Testis (tissue), 2 donors: ENCODE measurements at regions not wholly inside any gene's neighbourhood (a gene's known extent, or its start where the extent isn't known, plus 50 kb on each side); places are given as distances from the start of the nearest gene placed in this dataset.

Experiments
- DNase-seq: peaks from one replicate; pipeline ENCODE4 v3.0.0-alpha.2; 2019
- H3K27ac ChIP-seq, 2 donors: fragments of 200-600 bp; sonication (generic); one replicate each; pipeline ENCODE4 v1.5.1; 2019
- H3K27me3 ChIP-seq: fragments of 200-600 bp; sonication (generic); one replicate; pipeline ENCODE4 v1.5.1; 2019
- H3K36me3 ChIP-seq: fragments of 200-600 bp; sonication (generic); one replicate; pipeline ENCODE4 v1.5.1; 2017; ENCODE audit warnings: low read depth; ENCODE audit errors: missing control alignments
- H3K4me1 ChIP-seq: fragments of 200-600 bp; sonication (generic); one replicate; pipeline ENCODE4 v1.5.1; 2019
- H3K4me3 ChIP-seq, 2 donors: fragments of 200-600 bp; sonication (generic); one replicate each; pipeline ENCODE4 v1.5.1; 2017 to 2019
- H3K9me3 ChIP-seq: fragments of 200-600 bp; sonication (generic); one replicate; pipeline ENCODE4 v1.5.1; 2017
- CTCF ChIP-seq, 3 experiments: fragments of 450-650 bp in 2 of 3; fragments of 200-600 bp in 1 of 3; sonication (generic) in 1 of 3; IDR thresholded peaks; one replicate each; pipeline ENCODE4 v1.5.1; 2016 to 2019; ENCODE audit warnings: antibody characterized with exemption in 3 of 3, mild to moderate bottlenecking in 2 of 3, moderate library complexity in 1 of 3
- POLR2A ChIP-seq: fragments of 450-650 bp; IDR thresholded peaks from one replicate; pipeline ENCODE4 v1.6.1; 2017; ENCODE audit warnings: antibody characterized with exemption, mild to moderate bottlenecking, moderate library complexity
- whole genome bisulfite sequencing, 2 donors: methylation state at CpG; one replicate each; pipeline ENCODE4 v1.1.5; 2018; 5-methylcytosine and 5-hydroxymethylcytosine counted together
- intact Hi-C: fragments of 100-400 bp; cut with DNase I; formaldehyde crosslinking; loops from one replicate; pipeline ENCODE4 v1.15.1; 2023; ENCODE audit warnings: low total_unique reads

GRCh38 chr18:76736309-76736708 lies 86.0 kb upstream of the ZNF236 start:
- WGBS, 2 donors: 72 to 74% methylated on average over 13 to 18 of the region's 18 CpGs
- Histone ChIP-seq H3K27me3 (no peaks in the 10 kb centered on the region), H3K4me1 (no peaks in the 10 kb centered on the region), H3K4me3 (no peak overlapping the region), H3K9me3 (no peaks in the 10 kb centered on the region), H3K27ac (no peak overlapping the region), H3K36me3 (no peaks in the 10 kb centered on the region)
- no peak for TF ChIP-seq CTCF (IDR thresholded peaks at IDR 0.05)
- no peak for TF ChIP-seq POLR2A
- intact Hi-C loops: no loop called here
- no peak for DNase-seq

GRCh38 chr18:76730901-76731300 lies 91.5 kb upstream of the ZNF236 start:
- Histone ChIP-seq H3K4me3 (no peak overlapping the region), H3K27me3 (no peaks in the 10 kb centered on the region), H3K4me1 (no peaks in the 10 kb centered on the region), H3K36me3 (no peaks in the 10 kb centered on the region), H3K9me3 (no peaks in the 10 kb centered on the region), H3K27ac (no peak overlapping the region)
- intact Hi-C loops: no loop called here
- WGBS, 2 donors: 45 to 66% methylated on average over 2 of the region's 2 CpGs
- TF ChIP-seq POLR2A (no peak), CTCF (IDR thresholded peaks at IDR 0.05) (no peak)
- no peak for DNase-seq

- Histone ChIP-seq H3K36me3 (no peaks in the 10 kb centered on the region), H3K27ac (no peak overlapping the region), H3K27me3 (no peaks in the 10 kb centered on the region), H3K9me3 (no peaks in the 10 kb centered on the region), H3K4me1 (no peaks in the 10 kb centered on the region), H3K4me3 (no peak overlapping the region)
- TF ChIP-seq POLR2A (no peak), CTCF (IDR thresholded peaks at IDR 0.05) (no peak)
- 56 to 57% methylated on average over 1 of the region's 1 CpG for WGBS, 2 donors
- intact Hi-C loops: no loop called here
- DNase-seq: no peak
Measured at GRCh38 chr18:76727589-76727988, 94.8 kb upstream of the ZNF236 start.

- TF ChIP-seq CTCF (IDR thresholded peaks at IDR 0.05) (no peak), POLR2A (no peak)
- intact Hi-C loops: no loop called here
- Histone ChIP-seq H3K36me3 (no peaks in the 10 kb centered on the region), H3K4me3 (no peak overlapping the region), H3K4me1 (no peaks in the 10 kb centered on the region), H3K27me3 (no peaks in the 10 kb centered on the region), H3K27ac (no peak overlapping the region), H3K9me3 (no peaks in the 10 kb centered on the region)
- no peak for DNase-seq
- 16 to 40% methylated on average over 2 of the region's 2 CpGs for WGBS, 2 donors
Measured at GRCh38 chr18:76725445-76725844, 96.9 kb upstream of the ZNF236 start.

GRCh38 chr18:76722224-76723061 lies 99.9 kb upstream of the ZNF236 start:
- DNase-seq: no peak
- intact Hi-C loops: no loop called here
- Histone ChIP-seq H3K9me3 (no peaks in the 10 kb centered on the region), H3K27me3 (no peaks in the 10 kb centered on the region), H3K4me1 (no peaks in the 10 kb centered on the region), H3K36me3 (no peaks in the 10 kb centered on the region), H3K4me3 (no peak overlapping the region), H3K27ac (no peak overlapping the region)
- TF ChIP-seq POLR2A: no peak
- TF ChIP-seq CTCF (IDR thresholded peaks at IDR 0.05): no peak
- 93 to 95% methylated on average over 10 to 14 of the region's 14 CpGs for WGBS, 2 donors
